ENCODE measurements at regions not wholly inside any gene's neighbourhood (a gene's known extent, or its start where the extent isn't known, plus 50 kb on each side); places are given as distances from the start of the nearest gene placed in this dataset.
"Not testable (repeated sequence)": the region's sequence is repeated elsewhere in the genome, so short reads cannot be mapped to it uniquely, and the experiment has no call there.

- Histone ChIP-seq H3K36me3 (ENCODE audit: insufficient read depth, low read length) (no peaks in the 10 kb centered on the region), H3K27ac (ENCODE audit: low read length) (no peak overlapping the region), H3K9me3 (ENCODE audit: insufficient read depth, low read length, severe bottlenecking) (no peaks in the 10 kb centered on the region), H3K4me2 (ENCODE audit: insufficient read depth, low read length) (no peak overlapping the region), H3K9ac (ENCODE audit: low read depth, low read length) (no peak overlapping the region), H3K4me3 (ENCODE audit: low read depth in 1 of 2, low read length in 2 of 2) (no peak overlapping the region), H4K20me1 (ENCODE audit: insufficient read depth, low read length) (no peaks in the 10 kb centered on the region), H3K27me3 (ENCODE audit: insufficient read depth, low read length, poor library complexity) (no peaks in the 10 kb centered on the region), H3K79me2 (ENCODE audit: insufficient read depth, low read length) (no peaks in the 10 kb centered on the region), H3K4me1 (ENCODE audit: insufficient read depth, low read length) (no peaks in the 10 kb centered on the region), H2AFZ (ENCODE audit: low read depth, low read length) (no peak overlapping the region)
- ATAC-seq (ENCODE audit: insufficient read depth, low read depth) (no peak), DNase-seq (no peak)
- TF ChIP-seq EZH2 (IDR thresholded peaks at IDR 0.05; ENCODE audit: borderline replicate concordance, low read depth, low read length, severe bottlenecking), result no peak
- TF ChIP-seq CTCF (IDR thresholded peaks at IDR 0.05; ENCODE audit: borderline replicate concordance, extremely low read depth, low read length, poor library complexity, severe bottlenecking), result no peak
Measured at GRCh38 chr14:87030197-87030596, 962.8 kb downstream of the GALC start.

- DNase-seq; H3K4me1 ChIP-seq (ENCODE audit: insufficient read depth, low read length); H3K4me3 ChIP-seq (ENCODE audit: low read depth in 1 of 2, low read length in 2 of 2); H4K20me1 ChIP-seq (ENCODE audit: insufficient read depth, low read length); H3K36me3 ChIP-seq (ENCODE audit: insufficient read depth, low read length); H3K4me2 ChIP-seq (ENCODE audit: insufficient read depth, low read length); H3K79me2 ChIP-seq (ENCODE audit: insufficient read depth, low read length); H3K27ac ChIP-seq (ENCODE audit: low read length); ATAC-seq (ENCODE audit: insufficient read depth, low read depth); H3K9ac ChIP-seq (ENCODE audit: low read depth, low read length); H3K27me3 ChIP-seq (ENCODE audit: insufficient read depth, low read length, poor library complexity); H2AFZ ChIP-seq (ENCODE audit: low read depth, low read length); H3K9me3 ChIP-seq (ENCODE audit: insufficient read depth, low read length, severe bottlenecking): not testable (repeated sequence)
Measured at GRCh38 chr14:87020106-87020505, 972.9 kb downstream of the GALC start.

GRCh38 chr14:87018294-87018693, 974.7 kb downstream of the GALC start:
- Histone ChIP-seq H3K27ac (ENCODE audit: low read length) (no peak overlapping the region), H2AFZ (ENCODE audit: low read depth, low read length) (no peak overlapping the region), H3K9me3 (ENCODE audit: insufficient read depth, low read length, severe bottlenecking) (no peaks in the 10 kb centered on the region), H3K4me2 (ENCODE audit: insufficient read depth, low read length) (no peak overlapping the region), H3K9ac (ENCODE audit: low read depth, low read length) (no peak overlapping the region), H3K79me2 (ENCODE audit: insufficient read depth, low read length) (no peaks in the 10 kb centered on the region), H3K27me3 (ENCODE audit: insufficient read depth, low read length, poor library complexity) (no peaks in the 10 kb centered on the region), H4K20me1 (ENCODE audit: insufficient read depth, low read length) (no peaks in the 10 kb centered on the region), H3K36me3 (ENCODE audit: insufficient read depth, low read length) (no peaks in the 10 kb centered on the region), H3K4me3 (ENCODE audit: low read depth in 1 of 2, low read length in 2 of 2) (no peak overlapping the region), H3K4me1 (ENCODE audit: insufficient read depth, low read length) (no peaks in the 10 kb centered on the region)
- DNase-seq, result no peak
- TF ChIP-seq CTCF (IDR thresholded peaks at IDR 0.05; ENCODE audit: borderline replicate concordance, extremely low read depth, low read length, poor library complexity, severe bottlenecking) (no peak), EZH2 (IDR thresholded peaks at IDR 0.05; ENCODE audit: borderline replicate concordance, low read depth, low read length, severe bottlenecking) (no peak)
- no peak for ATAC-seq (ENCODE audit: insufficient read depth, low read depth)

GRCh38 chr14:87017335-87017734, 975.6 kb downstream of the GALC start:
- H3K79me2 ChIP-seq (ENCODE audit: insufficient read depth, low read length), result no peaks in the 10 kb centered on the region
- H3K9ac ChIP-seq (ENCODE audit: low read depth, low read length), result no peak overlapping the region
- H3K4me2 ChIP-seq (ENCODE audit: insufficient read depth, low read length), result no peak overlapping the region
- ATAC-seq (ENCODE audit: insufficient read depth, low read depth) (no peak), DNase-seq (no peak)
- H3K4me1 ChIP-seq (ENCODE audit: insufficient read depth, low read length), result no peaks in the 10 kb centered on the region
- TF ChIP-seq EZH2 (IDR thresholded peaks at IDR 0.05; ENCODE audit: borderline replicate concordance, low read depth, low read length, severe bottlenecking) (no peak), CTCF (IDR thresholded peaks at IDR 0.05; ENCODE audit: borderline replicate concordance, extremely low read depth, low read length, poor library complexity, severe bottlenecking) (no peak)
- no peak overlapping the region for H3K4me3 ChIP-seq (ENCODE audit: low read depth in 1 of 2, low read length in 2 of 2)
- no peaks in the 10 kb centered on the region for H3K9me3 ChIP-seq (ENCODE audit: insufficient read depth, low read length, severe bottlenecking)
- no peak overlapping the region for H2AFZ ChIP-seq (ENCODE audit: low read depth, low read length)
- H4K20me1 ChIP-seq (ENCODE audit: insufficient read depth, low read length), result no peaks in the 10 kb centered on the region
- H3K27me3 ChIP-seq (ENCODE audit: insufficient read depth, low read length, poor library complexity), result no peaks in the 10 kb centered on the region
- H3K27ac ChIP-seq (ENCODE audit: low read length), result no peak overlapping the region
- H3K36me3 ChIP-seq (ENCODE audit: insufficient read depth, low read length), result no peaks in the 10 kb centered on the region
